Calu3 (cell line): ENCODE measurements at regions not wholly inside any gene's neighbourhood (a gene's known extent, or its start where the extent isn't known, plus 50 kb on each side); places are given as distances from the start of the nearest gene placed in this dataset.

Experiments
- BruUV-seq: library from RNA; stranded (reverse); fragments of 400-500 nt; replicated peaks from 2 replicates; lab custom pipeline; 2021; lab: Mats Ljungman, UMichigan
- CTCF ChIA-PET: fragments of 300-600 bp; sonication (Branson Sonifier 250); formaldehyde crosslinking; loops from one replicate; lab custom pipeline; 2022; ENCODE audit warnings: antibody characterized with exemption; lab: Charles Lee
- DNase-seq: peaks from one replicate; pipeline ENCODE4 v3.0.0; 2022
- H3K27ac Mint-ChIP-seq: one replicate; pipeline ENCODE4 v1.8.0; 2022; ENCODE audit warnings: mixed read lengths; ENCODE audit not compliant: unreplicated experiment
- H3K27me3 Mint-ChIP-seq: one replicate; pipeline ENCODE4 v1.8.0; 2022; ENCODE audit warnings: mixed read lengths; ENCODE audit not compliant: unreplicated experiment
- H3K36me3 Mint-ChIP-seq: one replicate; pipeline ENCODE4 v1.8.0; 2022; ENCODE audit warnings: mild to moderate bottlenecking, moderate library complexity, mixed read lengths; ENCODE audit not compliant: insufficient read depth, unreplicated experiment
- H3K4me1 Mint-ChIP-seq: one replicate; pipeline ENCODE4 v1.8.0; 2022; ENCODE audit warnings: mild to moderate bottlenecking, low read depth, mixed read lengths; ENCODE audit not compliant: unreplicated experiment
- H3K4me3 Mint-ChIP-seq: one replicate; pipeline ENCODE4 v1.8.0; 2022; ENCODE audit warnings: mild to moderate bottlenecking, low read depth, moderate library complexity, mixed read lengths; ENCODE audit not compliant: unreplicated experiment
- H3K9me3 Mint-ChIP-seq: one replicate; pipeline ENCODE4 v1.8.0; 2022; ENCODE audit warnings: low read depth, mixed read lengths; ENCODE audit not compliant: unreplicated experiment
- CTCF ChIP-seq: fragments of 200-600 bp; IDR thresholded peaks from one replicate; pipeline ENCODE4 v1.8.0; 2022; ENCODE audit warnings: antibody characterized with exemption; ENCODE audit not compliant: unreplicated experiment
- intact Hi-C: fragments of 100-400 bp; cut with micrococcal nuclease; formaldehyde crosslinking; loops from one replicate; pipeline ENCODE4 v1.10.0; 2022; ENCODE audit not compliant: unreplicated experiment

GRCh38 chr13:80121038-80121437 is 219.9 kb downstream of the SPRY2 start:
- BruUV-seq, result no TSS peak
- intact Hi-C loops, result no loop called here
- Mint-ChIP-seq H3K27me3 (no peaks in the 10 kb centered on the region), H3K9me3 (no peaks in the 10 kb centered on the region), H3K36me3 (no peaks in the 10 kb centered on the region), H3K4me1 (no peaks in the 10 kb centered on the region), H3K27ac (no peak overlapping the region), H3K4me3 (no peak overlapping the region)
- CTCF ChIA-PET, result no interaction called here
- TF ChIP-seq CTCF, result no peak
- DNase-seq, result no peak

DNA sequence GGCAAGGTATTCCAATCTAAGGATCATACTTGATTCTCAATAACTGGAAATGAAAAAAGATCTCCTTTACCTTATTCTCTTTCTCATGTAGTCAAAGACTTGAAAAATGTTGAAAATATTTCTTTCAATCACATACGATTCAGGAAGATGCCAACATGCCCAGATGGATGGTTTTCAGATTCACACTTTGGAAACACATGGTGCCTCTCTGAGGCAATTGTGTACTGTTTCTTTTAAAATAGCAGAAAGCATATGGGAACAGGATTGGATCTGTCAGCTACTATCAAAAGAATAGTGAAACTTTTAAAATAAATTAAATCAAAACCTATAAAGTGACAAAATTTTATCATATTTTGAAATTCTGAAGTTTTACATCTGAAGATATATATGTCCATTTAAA is 222.4 kb downstream of the SPRY2 start:
- Mint-ChIP-seq H3K27me3 (no peaks in the 10 kb centered on the region), H3K9me3 (no peaks in the 10 kb centered on the region), H3K36me3 (no peaks in the 10 kb centered on the region), H3K4me1 (no peaks in the 10 kb centered on the region), H3K4me3 (no peak overlapping the region), H3K27ac (no peak overlapping the region)
- DNase-seq, result no peak
- no TSS peak for BruUV-seq
- no peak for TF ChIP-seq CTCF
- intact Hi-C loops, result no loop called here
- CTCF ChIA-PET, result no interaction called here

DNA sequence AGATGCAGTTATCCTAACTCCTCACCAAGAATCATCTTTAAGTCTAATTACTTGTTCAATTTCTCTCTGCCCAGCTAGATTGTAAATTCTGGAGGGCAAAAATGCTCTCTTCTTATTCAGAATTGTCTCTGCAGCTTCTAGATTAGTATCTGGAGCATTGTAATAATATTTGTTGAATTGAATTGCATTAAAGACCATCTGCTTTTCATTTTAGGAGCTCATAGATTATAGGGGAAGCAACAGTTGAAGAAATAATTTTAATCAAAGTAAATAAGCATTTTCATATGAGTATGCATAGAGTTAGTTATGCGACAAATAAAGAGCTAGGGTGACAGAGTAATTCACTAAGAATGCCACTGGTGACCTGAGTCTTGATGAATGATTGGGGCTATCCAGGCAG is 222.8 kb downstream of the SPRY2 start:
- intact Hi-C loops, result no loop called here
- Mint-ChIP-seq H3K4me1 (no peaks in the 10 kb centered on the region), H3K36me3 (no peaks in the 10 kb centered on the region), H3K27me3 (no peaks in the 10 kb centered on the region), H3K4me3 (no peak overlapping the region), H3K27ac (no peak overlapping the region), H3K9me3 (no peaks in the 10 kb centered on the region)
- CTCF ChIA-PET, result no interaction called here
- BruUV-seq, result no TSS peak
- TF ChIP-seq CTCF, result no peak
- DNase-seq, result no peak

DNA sequence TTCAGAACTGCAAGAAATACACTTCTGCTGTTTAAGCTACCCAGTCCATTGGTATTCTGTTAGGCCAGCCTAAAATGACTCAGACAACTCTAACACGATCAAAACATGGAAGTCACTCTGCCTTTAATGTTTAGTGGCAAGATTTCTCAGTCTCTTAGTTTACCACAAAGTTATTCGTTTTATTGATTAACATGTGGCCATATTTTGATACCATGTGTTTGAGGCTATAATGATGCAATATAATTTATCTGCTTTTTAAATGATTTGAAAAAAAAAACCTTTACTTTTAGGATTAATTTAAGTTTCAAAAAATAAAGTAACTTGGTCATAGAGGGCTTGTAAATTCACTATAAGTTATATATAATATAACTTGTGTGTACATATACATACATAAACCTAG is 223.4 kb downstream of the SPRY2 start:
- Mint-ChIP-seq H3K27me3 (no peaks in the 10 kb centered on the region), H3K4me3 (no peak overlapping the region), H3K9me3 (no peaks in the 10 kb centered on the region), H3K4me1 (no peaks in the 10 kb centered on the region), H3K27ac (no peak overlapping the region), H3K36me3 (no peaks in the 10 kb centered on the region)
- no peak for DNase-seq
- no peak for TF ChIP-seq CTCF
- CTCF ChIA-PET, result no interaction called here
- no TSS peak for BruUV-seq
- intact Hi-C loops, result no loop called here

- Mint-ChIP-seq H3K27ac (no peak overlapping the region), H3K4me3 (no peak overlapping the region), H3K4me1 (no peaks in the 10 kb centered on the region), H3K27me3 (no peaks in the 10 kb centered on the region), H3K9me3 (no peaks in the 10 kb centered on the region), H3K36me3 (no peaks in the 10 kb centered on the region)
- intact Hi-C loops, result no loop called here
- DNase-seq, result no peak
- no peak for TF ChIP-seq CTCF
- no TSS peak for BruUV-seq
- CTCF ChIA-PET, result no interaction called here
Observed at GRCh38 chr13:80116107-80116506, 224.8 kb downstream of the SPRY2 start.
